ENCODE measurements at regions not wholly inside any gene's neighbourhood (a gene's known extent, or its start where the extent isn't known, plus 50 kb on each side); places are given as distances from the start of the nearest gene placed in this dataset.

- TF ChIP-seq NBN (IDR thresholded peaks at IDR 0.05) (no peak), STAT3 (IDR thresholded peaks at IDR 0.05; ENCODE audit: low read depth, low read length) (no peak), ZNF687 (IDR thresholded peaks at IDR 0.05) (no peak), EP300 (IDR thresholded peaks at IDR 0.05; ENCODE audit: borderline replicate concordance in 1 of 2, control insufficient read depth in 1 of 2, low read depth in 2 of 2, low read length in 2 of 2) (no peak), PBX3 (IDR thresholded peaks at IDR 0.05; ENCODE audit: insufficient replicate concordance, low read depth, low read length) (no peak), FOXM1 (IDR thresholded peaks at IDR 0.05; ENCODE audit: low read depth, low read length) (no peak), SP1 (IDR thresholded peaks at IDR 0.05; ENCODE audit: low read depth, low read length) (no peak), YY1 (IDR thresholded peaks at IDR 0.05; ENCODE audit: low read depth, low read length) (no peak), SIX5 (IDR thresholded peaks at IDR 0.05; ENCODE audit: low read depth, low read length, severe bottlenecking) (no peak), YBX1 (IDR thresholded peaks at IDR 0.05) (no peak), POLR2AphosphoS2 (IDR thresholded peaks at IDR 0.05; ENCODE audit: low read depth, low read length) (no peak)
- H3K4me3 ChIP-seq, result no peak overlapping the region
- H3K9me3 ChIP-seq (replicated peaks; ENCODE audit: control insufficient read depth, insufficient read depth, low read length), result no peaks in the 10 kb centered on the region
- DNase-seq (ENCODE audit: low read depth, low spot score), result no peak
- no peak overlapping the region for H3K9ac ChIP-seq (ENCODE audit: control insufficient read depth, insufficient read depth, low read length)
- no peak for FAIRE-seq
- POLR2A ChIA-PET, result no interaction called here
- no peaks in the 10 kb centered on the region for H3K27me3 ChIP-seq (replicated peaks in 1 of 2; ENCODE audit: control insufficient read depth in 2 of 2, insufficient read depth in 2 of 2, low read length in 1 of 2)
- ATAC-seq, result no peak
- no peak overlapping the region for H3K27ac ChIP-seq (ENCODE audit: control insufficient read depth, insufficient read depth)
- no TSS peak for BruUV-seq (replicated peaks)
- no peak overlapping the region for H2AFZ ChIP-seq (ENCODE audit: control insufficient read depth, low read depth, low read length)
- intact Hi-C loops (cut with micrococcal nuclease; ENCODE audit: unreplicated experiment) (no loop called here), in situ Hi-C loops (cut with MboI) (no loop called here)
- no peaks in the 10 kb centered on the region for H3K79me2 ChIP-seq (ENCODE audit: control insufficient read depth, insufficient read depth, low read length)
- no peaks in the 10 kb centered on the region for H3K36me3 ChIP-seq (ENCODE audit: control insufficient read depth in 2 of 2, insufficient read depth in 2 of 2, low read length in 1 of 2)
- SMC1A ChIA-PET (ENCODE audit: uncharacterized antibody, unreplicated experiment), result no interaction called here
- RAD21 ChIA-PET (ENCODE audit: unreplicated experiment), result no interaction called here
- 0% methylated on average over 1 of the region's 1 CpG for WGBS (ENCODE audit: insufficient coverage, insufficient replicate concordance, low lambda C conversion rate, missing lambda C conversion rate)
- H3K4me2 ChIP-seq (ENCODE audit: control insufficient read depth, insufficient read depth), result no peak overlapping the region
- CTCF ChIA-PET, result no interaction called here
- no peaks in the 10 kb centered on the region for H4K20me1 ChIP-seq (ENCODE audit: control insufficient read depth, insufficient read depth)
- H3K4me1 ChIP-seq (ENCODE audit: control insufficient read depth, insufficient read depth, low read length), result no peaks in the 10 kb centered on the region
Observed at GRCh38 chr7:40978047-40978446, 724.8 kb downstream of the INHBA start.

Measured in GM12878 (cell line).